K562 (cell line): ENCODE measurements at regions not wholly inside any gene's neighbourhood (a gene's known extent, or its start where the extent isn't known, plus 50 kb on each side); places are given as distances from the start of the nearest gene placed in this dataset.

ENCODE experiments used
- ATAC-seq: fragments of 200-7000 bp; cut with Tn5 transposase; 3 replicates; pipeline ENCODE4 v1.9.1; 2020; ENCODE audit warnings: moderate library complexity
- BruUV-seq: library from RNA; stranded (reverse); fragments of 400-500 nt; replicated peaks from 2 replicates; lab custom pipeline; 2021; lab: Mats Ljungman, UMichigan
- CTCF ChIA-PET: fragments of 300-600 bp; formaldehyde crosslinking; extraction: SDS; loops from one replicate; lab custom pipeline; 2021; ENCODE audit warnings: low intra/inter-chr PET ratio; lab: Yijun Ruan, JAX
- POLR2A ChIA-PET: fragments of 300-600, 350-650 bp; sonication (Branson Sonifier 250); formaldehyde crosslinking; extraction: SDS; loops from one replicate; lab custom pipeline; 2021; ENCODE audit warnings: antibody characterized with exemption, inconsistent platforms; lab: Yijun Ruan, JAX
- DNase-seq, 4 experiments: peaks; one replicate each; pipeline versions ENCODE4 v3.0.0 to v3.0.0-alpha.2; 2011 to 2018; ENCODE audit warnings: low spot score in 3 of 4, mixed read lengths in 3 of 4; ENCODE audit errors: extremely low read depth in 1 of 4
- FAIRE-seq: peaks from 2 replicates; lab custom pipeline; 2011; peaks lifted over from hg19 to GRCh38; lab: Jason Lieb, UNC
- H2AFZ ChIP-seq: 2 replicates; pipeline ENCODE4 v1.6.0; 2011; ENCODE audit warnings: low read depth, low read length, control low read depth, inconsistent platforms
- H3K27ac ChIP-seq: fragments of 200-600 bp; 3 replicates; pipeline ENCODE4 v1.8.0; 2011; ENCODE audit warnings: low read depth, mild to moderate bottlenecking, control low read depth, inconsistent platforms, low read length, moderate library complexity, mixed read lengths; ENCODE audit errors: extremely low read depth
- H3K27me3 ChIP-seq, 2 experiments: fragments of 300-600 bp in 1 of 2; 2 replicates in 1 of 2; 3 replicates in 1 of 2; pipeline versions ENCODE4 v1.6.0 to v1.8.0; 2011; ENCODE audit warnings: inconsistent platforms in 2 of 2, low read length in 2 of 2, mild to moderate bottlenecking in 1 of 2, mixed read lengths in 1 of 2, moderate library complexity in 1 of 2; ENCODE audit not compliant: control insufficient read depth in 2 of 2, insufficient read depth in 2 of 2
- H3K36me3 ChIP-seq: fragments of 300-600 bp; 3 replicates; pipeline ENCODE4 v1.8.0; 2011; ENCODE audit warnings: mild to moderate bottlenecking, low read length, inconsistent platforms; ENCODE audit not compliant: control insufficient read depth, insufficient read depth
- H3K4me1 ChIP-seq, 2 experiments: fragments of 200-600 bp in 1 of 2; replicated peaks in 1 of 2; 2 replicates in 1 of 2; 3 replicates in 1 of 2; pipeline versions ENCODE4 v1.5.1 to v1.8.0; 2011; ENCODE audit warnings: inconsistent platforms in 2 of 2, low read length in 2 of 2, mild to moderate bottlenecking in 1 of 2, mixed read lengths in 1 of 2, moderate library complexity in 1 of 2; ENCODE audit not compliant: control insufficient read depth in 2 of 2, insufficient read depth in 2 of 2
- H3K4me2 ChIP-seq: 2 replicates; pipeline ENCODE4 v1.6.1; 2011; ENCODE audit warnings: low read length, control low read depth, inconsistent platforms, mixed read lengths; ENCODE audit not compliant: insufficient read depth
- H3K4me3 ChIP-seq: fragments of 200-600 bp; sonication (generic), shearing (Covaris generic); 2 replicates; pipeline ENCODE4 v1.5.1; 2016; ENCODE audit warnings: control low read depth, inconsistent platforms
- H3K79me2 ChIP-seq: fragments of 200-600 bp; 3 replicates; pipeline ENCODE4 v1.8.0; 2011; ENCODE audit warnings: low read length, inconsistent platforms; ENCODE audit not compliant: control insufficient read depth, insufficient read depth
- H3K9ac ChIP-seq, 2 experiments: 2 replicates each; pipeline versions ENCODE4 v1.6.0 to v1.6.1; 2011; ENCODE audit warnings: low read depth in 2 of 2, low read length in 2 of 2, control low read depth in 1 of 2, inconsistent platforms in 1 of 2, mild to moderate bottlenecking in 1 of 2, mixed read lengths in 1 of 2; ENCODE audit not compliant: insufficient read depth in 1 of 2
- H3K9me1 ChIP-seq: one replicate; pipeline ENCODE4 v1.6.0; 2011; ENCODE audit warnings: inconsistent platforms, mild to moderate bottlenecking, low read length, moderate library complexity; ENCODE audit not compliant: control insufficient read depth, insufficient read depth
- H3K9me3 ChIP-seq: replicated peaks from 2 replicates; pipeline ENCODE4 v1.5.1; 2011; ENCODE audit warnings: low read depth, low read length, inconsistent platforms; ENCODE audit not compliant: control insufficient read depth, insufficient read depth
- H4K20me1 ChIP-seq: replicated peaks from 2 replicates; pipeline ENCODE4 v1.6.1; 2011; ENCODE audit warnings: low read length, inconsistent platforms, mixed read lengths; ENCODE audit not compliant: control insufficient read depth, insufficient read depth
- CBX3 ChIP-seq, 2 experiments: IDR thresholded peaks; 1 replicate in 1 of 2; 2 replicates in 1 of 2; pipeline ENCODE4 v1.6.1; 2012; ENCODE audit warnings: inconsistent platforms in 2 of 2, low read length in 2 of 2, borderline replicate concordance in 1 of 2, control low read depth in 1 of 2
- CTBP1 ChIP-seq: fragments of 450-650 bp; IDR thresholded peaks from 2 replicates; pipeline ENCODE4 v1.6.1; 2016; ENCODE audit warnings: borderline replicate concordance
- EZH2 ChIP-seq: IDR thresholded peaks from 2 replicates; pipeline ENCODE4 v1.6.1; 2012; ENCODE audit warnings: low read depth, mild to moderate bottlenecking, inconsistent platforms, low read length, borderline replicate concordance
- FOXO4 ChIP-seq: fragments of 450-650 bp; formaldehyde crosslinking; IDR thresholded peaks from 2 replicates; pipeline ENCODE4 v1.4.0; 2020; ENCODE audit warnings: mild to moderate bottlenecking, moderate library complexity
- HNRNPLL ChIP-seq: fragments of 200-400 bp; formaldehyde crosslinking; IDR thresholded peaks from 2 replicates; pipeline ENCODE4 v1.6.1; 2017; ENCODE audit warnings: low read length, low read depth, mild to moderate bottlenecking; ENCODE audit not compliant: poor library complexity, severe bottlenecking
- NFE2L1 ChIP-seq: fragments of 450-650 bp; IDR thresholded peaks from 2 replicates; pipeline ENCODE4 v1.6.1; 2016; ENCODE audit warnings: missing genetic modification characterization, low read depth, mild to moderate bottlenecking, missing compliant biosample characterization, moderate library complexity, borderline replicate concordance
- PHB2 ChIP-seq: fragments of 450-650 bp; IDR thresholded peaks from 2 replicates; pipeline ENCODE4 v1.6.1; 2017; ENCODE audit warnings: low read depth
- PHF8 ChIP-seq: fragments of 200-600 bp; sonication (generic); IDR thresholded peaks from 2 replicates; pipeline ENCODE4 v1.6.1; 2012; ENCODE audit warnings: mixed run types, mild to moderate bottlenecking, inconsistent platforms, low read length, moderate library complexity, borderline replicate concordance
- SNAPC5 ChIP-seq: fragments of 250-450 bp; sonication (Bioruptor Pico); IDR thresholded peaks from 2 replicates; pipeline ENCODE4 v1.8.0; 2021; ENCODE audit warnings: moderate library complexity, mild to moderate bottlenecking, inconsistent platforms
- SRSF7 ChIP-seq: fragments of 200-400 bp; formaldehyde crosslinking; optimal IDR thresholded peaks from 2 replicates; pipeline ENCODE3; 2017; ENCODE audit warnings: mild to moderate bottlenecking, low read depth, low read length
- STAT5B ChIP-seq: fragments of 250-450 bp; sonication (Bioruptor Pico); IDR thresholded peaks from 2 replicates; pipeline ENCODE4 v1.8.0; 2021; ENCODE audit warnings: mild to moderate bottlenecking, inconsistent platforms
- TSHZ1 ChIP-seq: fragments of 250-450 bp; sonication (Bioruptor Pico); IDR thresholded peaks from 2 replicates; pipeline ENCODE4 v1.4.0; 2020; ENCODE audit warnings: mild to moderate bottlenecking, moderate library complexity
- ZC3H11A ChIP-seq: IDR thresholded peaks from 2 replicates; pipeline ENCODE4 v1.6.1; 2012; ENCODE audit warnings: low read depth, low read length, improper control_type of control experiment
- ZC3H8 ChIP-seq: fragments of 450-650 bp; IDR thresholded peaks from 2 replicates; pipeline ENCODE4 v1.6.1; 2017
- ZFP30 ChIP-seq: fragments of 250-450 bp; sonication (Bioruptor Pico); IDR thresholded peaks from 2 replicates; pipeline ENCODE4 v1.8.0; 2022; ENCODE audit warnings: moderate library complexity, mild to moderate bottlenecking, inconsistent platforms, borderline replicate concordance
- ZNF384 ChIP-seq: IDR thresholded peaks from 2 replicates; pipeline ENCODE4 v1.6.1; 2012; ENCODE audit warnings: low read depth, low read length, improper control_type of control experiment
- ZNF696 ChIP-seq: fragments of 250-450 bp; sonication (Bioruptor Pico); conservative IDR thresholded peaks from 2 replicates; pipeline ENCODE4 v1.4.0; 2020; ENCODE audit warnings: mild to moderate bottlenecking, moderate library complexity
- ZNF717 ChIP-seq: fragments of 250-450 bp; sonication (Bioruptor Pico); IDR thresholded peaks from 2 replicates; pipeline ENCODE4 v1.5.0; 2021
- WGBS: fragments of 100-300 bp; shearing (Covaris generic); methylation state at CpG from one replicate; pipeline ENCODE4 v1.1.6; 2016; ENCODE audit warnings: low coverage, mixed read lengths; ENCODE audit not compliant: insufficient coverage; ENCODE audit errors: missing lambda C conversion rate; 5-methylcytosine and 5-hydroxymethylcytosine counted together
- in situ Hi-C: fragments of 300-500 bp; cut with MboI; formaldehyde crosslinking; loops from 4 replicates; pipeline ENCODE4 v1.15.0; 2018; ENCODE audit warnings: inconsistent platforms, mixed read lengths
- intact Hi-C: fragments of 100-400 bp; cut with micrococcal nuclease; formaldehyde crosslinking; loops from 2 replicates; pipeline ENCODE4 v1.14.2; 2022

- TF ChIP-seq FOXO4 (no peak), ZNF717 (no peak), ZC3H8 (no peak)
These were observed 429.6 kb upstream of the SALL3 start (continued) for GRCh38 chr18:78549971-78550370.

- 3% methylated on average over 13 of the region's 13 CpGs for WGBS
- FAIRE-seq = no peak
- Histone ChIP-seq H4K20me1 (no peaks in the 10 kb centered on the region), H3K4me1 (peaks cover 0 to 3% of the 10 kb centered on the region in 2 experiments; a peak in 1 of 5 replicates), H3K4me2 (no peak overlapping the region), H3K4me3 (no peak overlapping the region), H3K9me1 (no peaks in the 10 kb centered on the region), H3K9ac (no peak overlapping the region), H3K79me2 (no peaks in the 10 kb centered on the region), H2AFZ (no peak overlapping the region), H3K27me3 (peaks cover 0 to 5% of the 10 kb centered on the region in 2 experiments; a peak in 2 of 5 replicates), H3K36me3 (no peaks in the 10 kb centered on the region)
- CTCF ChIA-PET = no interaction called here
- in situ Hi-C loops (no loop called here), intact Hi-C loops (no loop called here)
- DNase-seq = no peak
- POLR2A ChIA-PET = no interaction called here
- no peak for ATAC-seq
- TF ChIP-seq SNAPC5 (CRISPR knock-in tag) = no peak
- TF ChIP-seq ZC3H11A = no peak
- TF ChIP-seq HNRNPLL = no peak
- TF ChIP-seq PHF8 = no peak
- TF ChIP-seq NFE2L1 (tag) = no peak
- no peak for TF ChIP-seq ZFP30 (CRISPR knock-in tag)
- TF ChIP-seq TSHZ1 (CRISPR knock-in tag) = no peak
- no peak for TF ChIP-seq EZH2
- TF ChIP-seq SRSF7 = no peak
- no peak for TF ChIP-seq ZNF696 (CRISPR knock-in tag)
- TF ChIP-seq CTBP1 = no peak
- TF ChIP-seq STAT5B (CRISPR knock-in tag) = no peak
- TF ChIP-seq ZNF384 = no peak
- TF ChIP-seq CBX3 (IDR thresholded peaks at IDR 0.05; ENCODE audit: borderline replicate concordance in 1 of 2, low read length in 2 of 2) = no peak
- no peak for TF ChIP-seq PHB2
- TF ChIP-seq, all 486 proteins: peak for 0
- BruUV-seq = no TSS peak
- no peaks in the 10 kb centered on the region for H3K9me3 ChIP-seq
- H3K27ac ChIP-seq = no peak overlapping the region
These were observed 424.5 kb upstream of the SALL3 start for GRCh38 chr18:78554944-78555608.
